Activated CD8-positive, alpha-beta T cell treated with anti-CD3 and anti-CD28 coated beads for 36 hours (primary cell): ENCODE measurements at regions not wholly inside any gene's neighbourhood (a gene's known extent, or its start where the extent isn't known, plus 50 kb on each side); places are given as distances from the start of the nearest gene placed in this dataset.

Experiments
- ATAC-seq: fragments of 200-7000 bp; cut with Tn5 transposase; one replicate; pipeline ENCODE4 v1.10.0; 2021; ENCODE audit warnings: mild to moderate bottlenecking, moderate library complexity
- CTCF ChIA-PET: fragments of 350-600 bp; sonication (Branson Sonifier 250); formaldehyde crosslinking; loops from one replicate; lab custom pipeline; 2021; ENCODE audit warnings: antibody characterized with exemption; lab: Charles Lee
- POLR2A ChIA-PET: fragments of 350-600 bp; sonication (Branson Sonifier 250); formaldehyde crosslinking; loops from one replicate; lab custom pipeline; 2021; ENCODE audit warnings: antibody characterized with exemption; lab: Charles Lee
- DNase-seq: peaks from one replicate; pipeline ENCODE4 v3.0.0-alpha.2; 2020
- H3K27ac Mint-ChIP-seq: one replicate; pipeline ENCODE4 v1.8.0; 2021; ENCODE audit warnings: mild to moderate bottlenecking, mixed read lengths
- H3K27me3 Mint-ChIP-seq: one replicate; pipeline ENCODE4 v1.8.0; 2021; ENCODE audit warnings: mixed read lengths
- H3K36me3 Mint-ChIP-seq: one replicate; pipeline ENCODE4 v1.8.0; 2021; ENCODE audit warnings: low read depth, mixed read lengths
- H3K4me1 Mint-ChIP-seq: one replicate; pipeline ENCODE4 v1.8.0; 2021; ENCODE audit warnings: low read depth, mixed read lengths
- H3K4me3 Mint-ChIP-seq: one replicate; pipeline ENCODE4 v1.8.0; 2021; ENCODE audit warnings: mild to moderate bottlenecking, moderate library complexity, mixed read lengths
- H3K9me3 Mint-ChIP-seq: one replicate; pipeline ENCODE4 v1.8.0; 2021; ENCODE audit warnings: mixed read lengths
- CTCF ChIP-seq: fragments of 200-600 bp; IDR thresholded peaks from one replicate; pipeline ENCODE4 v1.8.0; 2022; ENCODE audit warnings: antibody characterized with exemption, mild to moderate bottlenecking
- intact Hi-C: fragments of 100-400 bp; cut with micrococcal nuclease; formaldehyde crosslinking; loops from one replicate; pipeline ENCODE4 v1.10.0; 2022

- DNase-seq (no peak), ATAC-seq (no peak)
- TF ChIP-seq CTCF: no peak
- ChIA-PET POLR2A (no interaction called here), CTCF (no interaction called here)
- Mint-ChIP-seq H3K4me1 (no peaks in the 10 kb centered on the region), H3K9me3 (peaks cover 4% of the 10 kb centered on the region), H3K27me3 (peaks cover 11% of the 10 kb centered on the region), H3K4me3 (no peak overlapping the region), H3K27ac (no peak overlapping the region), H3K36me3 (no peaks in the 10 kb centered on the region)
- intact Hi-C loops: no loop called here
Observed at GRCh38 chr4:3715855-3716630, 50.1 kb upstream of the ADRA2C start.

GRCh38 chr4:3715061-3715854 is 50.9 kb upstream of the ADRA2C start:
- CTCF ChIA-PET: no interaction called here
- Mint-ChIP-seq H3K9me3 (peaks cover 4% of the 10 kb centered on the region), H3K4me3 (no peak overlapping the region), H3K36me3 (no peaks in the 10 kb centered on the region), H3K4me1 (no peaks in the 10 kb centered on the region), H3K27me3 (peaks cover 11% of the 10 kb centered on the region), H3K27ac (no peak overlapping the region)
- POLR2A ChIA-PET: interaction anchor here (0.6 kb wide), 1 partner anchor 164 kb away, joined by 3 read pairs; no protein-coding TSS in a partner anchor
- no peak for TF ChIP-seq CTCF
- ATAC-seq: no peak
- DNase-seq: no peak
- intact Hi-C loops: no loop called here

- intact Hi-C loops: no loop called here
- ChIA-PET CTCF (no interaction called here), POLR2A (interaction anchor here (0.6 kb wide), 1 partner anchor 164 kb away, joined by 3 read pairs; no protein-coding TSS in a partner anchor)
- DNase-seq (no peak), ATAC-seq (no peak)
- TF ChIP-seq CTCF: no peak
- Mint-ChIP-seq H3K27ac (no peak overlapping the region), H3K4me1 (no peaks in the 10 kb centered on the region), H3K4me3 (no peak overlapping the region), H3K27me3 (peaks cover 8% of the 10 kb centered on the region), H3K36me3 (no peaks in the 10 kb centered on the region), H3K9me3 (peaks cover 4% of the 10 kb centered on the region)
Observed at GRCh38 chr4:3714642-3715001, 51.6 kb upstream of the ADRA2C start.

DNA sequence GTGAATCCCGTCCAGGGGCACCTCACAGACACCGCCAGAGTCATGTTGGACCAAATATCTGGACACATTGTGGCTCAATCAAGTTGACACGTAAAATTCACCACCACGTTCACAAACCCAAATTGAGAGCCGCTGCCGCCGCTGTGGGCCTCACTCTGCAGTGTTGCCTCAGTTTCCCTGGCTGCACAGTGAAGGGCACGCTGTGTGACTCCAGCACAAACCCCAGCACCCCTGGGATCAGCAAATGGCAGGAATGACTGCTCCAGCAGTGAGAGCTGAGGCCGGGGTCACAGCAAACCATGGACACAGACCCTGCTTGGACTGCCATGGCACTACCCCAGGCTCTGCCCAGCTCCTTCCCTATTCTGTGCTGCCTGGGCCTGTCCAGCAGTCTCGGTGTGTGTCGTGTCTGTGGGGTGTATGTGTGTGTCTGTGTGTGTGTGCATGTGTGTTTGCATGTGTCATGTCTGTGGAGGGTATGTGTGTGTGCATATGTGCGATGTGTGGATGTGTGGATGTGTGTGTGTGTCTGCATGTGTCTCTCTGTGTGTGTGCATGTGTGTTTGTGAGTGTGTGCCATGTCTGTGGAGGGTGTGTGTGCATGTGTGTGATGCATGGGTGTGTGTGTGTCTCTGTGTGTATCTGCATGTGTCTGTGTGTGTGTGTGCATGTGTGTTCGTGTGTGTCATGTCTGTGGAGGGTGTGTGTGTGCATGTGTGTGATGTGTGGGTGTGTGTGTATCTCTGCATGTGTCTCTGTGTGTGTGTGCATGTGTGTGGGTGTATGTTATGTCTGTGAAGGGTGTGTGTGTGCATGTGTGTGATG is 52.2 kb upstream of the ADRA2C start:
- H3K27ac Mint-ChIP-seq: no peak overlapping the region
- H3K9me3 Mint-ChIP-seq: peaks cover 3% of the 10 kb centered on the region
- intact Hi-C loops: no loop called here
- TF ChIP-seq CTCF: no peak
- H3K36me3 Mint-ChIP-seq: no peaks in the 10 kb centered on the region
- H3K4me1 Mint-ChIP-seq: no peaks in the 10 kb centered on the region
- no peak overlapping the region for H3K4me3 Mint-ChIP-seq
- POLR2A ChIA-PET: interaction anchor here (0.6 kb wide), 1 partner anchor 165 kb away, joined by 3 read pairs; no protein-coding TSS in a partner anchor
- DNase-seq (no peak), ATAC-seq (no peak)
- H3K27me3 Mint-ChIP-seq: peaks cover 5% of the 10 kb centered on the region
- CTCF ChIA-PET: no interaction called here
